Stimulated activated CD4-positive, alpha-beta T cell treated with anti-CD3 and anti-CD28 coated beads, Interleukin-15, amount 100 ng/mL, for 48 hours (primary cell): ENCODE measurements at regions not wholly inside any gene's neighbourhood (a gene's known extent, or its start where the extent isn't known, plus 50 kb on each side); places are given as distances from the start of the nearest gene placed in this dataset.
"Not testable (repeated sequence)": the region's sequence is repeated elsewhere in the genome, so short reads cannot be mapped to it uniquely, and the experiment has no call there.

Experiments
- DNase-seq, 2 donors: peaks; one replicate each; pipeline ENCODE4 v3.0.0-alpha.2; 2020; ENCODE audit warnings: low read depth in 2 of 2

DNA sequence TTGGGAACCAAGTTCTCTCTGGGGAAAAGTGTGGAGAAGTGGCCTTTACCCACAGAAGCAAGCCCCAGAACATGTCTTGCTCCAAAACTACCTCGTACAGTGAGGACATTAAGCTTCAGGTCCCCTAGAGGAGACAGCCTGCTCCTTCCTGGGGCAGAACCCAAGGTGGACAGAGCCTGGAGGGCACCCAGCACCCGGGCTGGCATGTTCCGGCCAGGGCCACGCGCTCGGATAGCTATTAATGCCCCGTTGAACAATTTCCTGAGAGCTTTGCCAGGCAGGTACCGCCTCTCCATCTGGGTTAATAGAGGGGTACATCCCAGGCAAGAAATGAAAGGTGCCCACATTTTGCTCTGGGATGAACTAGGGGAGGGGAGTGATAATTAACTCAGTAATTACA lies 169.0 kb upstream of the GRK3 start:
- DNase-seq, result no peak

DNA sequence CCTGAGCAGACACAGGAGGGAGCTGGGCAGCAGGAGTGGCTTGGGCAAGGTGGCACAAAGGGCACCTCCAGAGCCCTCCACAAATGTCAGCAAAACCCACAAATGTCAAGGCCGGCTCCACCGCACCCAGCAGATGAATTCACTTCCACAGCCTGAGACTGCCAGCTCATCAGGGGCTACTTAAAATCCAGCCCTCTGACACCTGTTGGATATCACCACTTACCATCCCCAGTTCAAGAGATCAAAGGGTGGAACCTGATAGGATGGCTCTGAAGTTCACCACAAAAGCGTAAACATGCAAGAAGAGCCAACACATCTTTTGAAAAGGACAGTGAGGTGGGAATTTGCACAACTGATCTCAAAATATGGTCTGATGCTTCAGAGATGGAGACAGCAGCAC lies 168.6 kb upstream of the GRK3 start:
- no peak for DNase-seq

DNA sequence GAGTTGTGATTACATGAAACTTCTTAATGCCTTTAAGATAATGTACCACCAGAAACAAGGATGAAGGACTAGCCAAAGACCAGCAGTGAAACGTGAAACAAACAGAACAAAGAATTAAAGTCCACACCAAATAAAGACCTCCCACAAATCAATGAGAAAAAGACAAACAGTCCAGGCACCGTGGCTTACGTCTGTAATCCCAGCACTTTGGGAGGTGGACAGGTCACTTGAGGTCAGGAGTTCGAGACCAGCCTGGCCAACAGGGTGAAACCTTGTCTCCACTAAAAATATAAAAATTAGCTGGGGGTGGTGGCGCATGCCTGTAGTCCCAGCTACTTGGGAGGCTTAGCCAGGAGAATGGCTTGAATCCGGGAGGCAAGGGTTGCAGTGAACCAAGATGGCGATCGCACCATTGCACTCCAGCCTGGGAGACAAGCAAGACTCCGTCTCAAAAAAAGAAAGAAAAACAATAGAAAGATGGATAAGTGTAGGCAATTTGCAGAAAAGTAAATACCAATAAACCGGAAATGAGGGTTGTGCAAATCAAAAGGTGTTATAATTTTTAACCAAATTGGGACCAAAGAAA lies 167.8 kb upstream of the GRK3 start:
- no peak for DNase-seq

DNA sequence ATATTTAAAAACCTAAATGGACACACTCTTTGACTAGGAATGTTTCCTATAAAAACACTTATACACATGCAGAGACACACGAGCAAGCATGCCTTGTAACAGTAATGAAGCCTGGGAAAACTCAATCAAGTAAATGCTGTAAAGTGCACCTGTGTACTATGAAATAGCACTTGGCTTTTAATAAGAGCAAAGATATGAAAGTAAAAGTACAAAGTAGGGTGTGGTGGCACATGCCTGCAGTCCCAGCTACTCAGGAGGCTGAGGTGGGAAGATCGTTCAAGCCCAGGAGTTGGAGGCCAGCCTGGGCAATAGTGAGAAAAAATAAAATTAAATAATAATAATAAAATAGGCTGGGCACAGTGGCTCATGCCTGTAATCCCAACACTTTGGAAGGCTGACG lies 166.9 kb upstream of the GRK3 start:
- no peak for DNase-seq

DNA sequence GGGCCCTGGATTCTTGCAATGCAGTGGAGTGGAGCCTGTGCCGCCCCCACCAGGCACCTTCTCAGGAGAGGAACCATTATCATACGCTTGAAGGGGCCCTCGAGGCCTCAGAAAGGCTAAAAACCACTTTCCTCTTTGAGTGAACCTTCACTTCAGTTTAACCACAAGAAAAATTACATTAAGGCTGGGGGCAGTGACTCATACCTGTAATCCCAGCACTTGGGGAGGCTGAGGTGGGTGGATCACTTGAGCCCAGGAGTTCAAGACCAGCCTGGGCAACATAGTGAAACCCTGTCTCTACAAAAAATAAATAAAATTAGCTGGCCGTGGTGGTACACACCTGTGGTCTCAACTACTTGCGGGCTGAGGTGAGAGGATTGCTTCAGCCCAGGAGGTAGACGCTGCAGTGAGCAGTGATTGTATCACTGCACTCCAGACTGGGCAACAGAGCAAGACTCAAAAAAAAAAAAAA lies 165.8 kb upstream of the GRK3 start:
- DNase-seq, result peak; percentile 29 to 34

DNA sequence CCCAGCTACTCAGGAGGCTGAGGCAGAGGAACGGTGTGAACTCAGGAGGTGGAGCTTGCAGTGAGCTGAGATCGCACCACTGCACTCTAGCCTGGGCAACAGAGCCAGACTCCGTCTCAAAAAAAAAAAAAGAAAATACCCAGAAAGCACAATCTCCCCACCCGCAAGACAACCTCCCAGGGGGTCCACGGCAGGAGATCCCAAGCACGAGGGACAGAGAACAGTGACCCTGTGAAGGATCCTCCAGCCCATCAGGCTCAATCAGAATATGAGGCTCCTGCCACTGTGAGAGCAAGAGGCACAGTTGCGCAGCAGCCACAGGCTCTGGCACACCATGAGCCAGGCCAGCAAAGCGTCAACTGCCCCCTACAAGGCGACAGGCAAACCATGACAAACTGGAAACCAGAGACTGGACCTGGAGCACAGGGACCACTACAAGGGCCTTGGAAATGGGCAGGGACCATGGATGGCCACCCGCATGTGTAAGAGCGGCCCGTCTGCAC lies 164.8 kb upstream of the GRK3 start:
- no peak for DNase-seq

DNA sequence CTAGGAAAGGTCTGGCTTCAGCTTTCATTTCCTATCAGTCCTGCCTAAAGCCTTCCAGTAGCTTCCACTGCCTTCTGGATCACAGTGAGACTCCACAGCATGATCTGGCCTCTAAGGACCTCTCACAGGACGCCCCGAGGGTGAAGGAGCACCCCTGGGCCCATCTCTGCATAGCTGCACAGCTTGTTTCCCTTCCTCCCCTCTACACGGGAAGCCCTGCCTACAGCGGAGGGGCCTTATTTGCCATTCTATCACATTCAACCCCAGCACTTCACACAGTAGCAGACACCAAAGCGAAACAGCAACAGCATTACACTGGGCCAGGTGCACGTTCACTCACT lies 162.3 kb upstream of the GRK3 start:
- DNase-seq, result no peak

DNA sequence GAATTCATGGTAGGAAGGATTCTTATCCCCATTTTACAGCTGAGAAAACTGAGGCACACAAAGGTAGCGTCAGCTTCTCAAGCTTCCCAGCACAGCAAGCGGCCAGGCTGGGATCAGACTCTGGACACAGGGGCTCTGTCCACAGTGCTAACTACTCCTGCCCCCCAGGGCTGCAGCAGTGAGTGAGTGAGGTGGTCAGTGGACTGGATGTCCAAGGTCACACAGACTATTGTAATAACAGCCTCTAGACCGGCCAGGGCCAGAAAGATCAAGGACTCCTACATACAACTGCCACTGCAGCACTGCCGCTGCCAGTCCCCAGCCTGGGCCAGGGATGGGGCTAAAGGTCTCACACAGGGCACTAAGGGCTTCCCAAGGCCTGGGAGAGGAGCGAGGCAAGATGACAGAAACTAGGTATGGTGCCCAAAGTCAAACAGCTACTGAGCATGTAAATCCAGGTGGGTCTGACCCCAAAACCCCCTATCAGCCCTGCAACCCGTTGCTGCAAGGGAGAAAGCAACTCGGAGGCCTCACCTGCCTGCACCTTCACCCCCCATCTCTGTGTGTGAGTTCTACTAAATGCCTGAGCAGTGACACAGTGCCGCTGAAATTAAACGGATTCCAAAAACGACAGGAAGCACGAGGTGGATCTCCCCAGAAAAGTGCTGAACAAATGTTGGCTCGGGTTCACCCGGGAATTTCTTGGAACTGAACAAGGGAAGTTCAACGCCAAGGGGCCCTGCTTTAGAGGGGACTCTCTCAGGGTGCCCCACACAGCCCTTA lies 161.8 kb upstream of the GRK3 start:
- no peak for DNase-seq

DNA sequence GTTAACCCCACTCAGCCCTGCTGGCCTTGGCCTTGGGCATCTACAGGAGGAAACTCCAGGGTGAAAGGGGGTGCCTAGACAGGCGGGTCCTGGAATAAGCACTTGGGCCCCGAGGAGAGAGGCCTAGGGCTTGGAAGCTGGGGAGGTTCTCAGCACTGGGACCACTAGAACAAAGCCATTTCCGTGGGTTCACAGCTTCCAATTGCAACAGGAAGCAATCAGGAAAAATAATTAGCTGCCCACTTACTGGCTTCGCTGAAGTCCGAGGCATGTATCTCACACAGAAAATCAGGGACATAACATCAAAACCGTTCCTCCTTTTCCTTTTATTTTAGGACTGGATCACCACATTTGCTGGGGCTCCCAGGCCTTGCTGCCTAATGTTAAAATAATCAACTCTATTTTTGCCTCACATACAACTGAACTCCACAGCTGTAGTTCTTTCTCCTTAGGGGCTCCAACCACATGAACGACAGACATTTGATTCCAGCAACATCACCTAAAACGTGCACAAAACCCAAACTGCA lies 161.1 kb upstream of the GRK3 start:
- DNase-seq, result no peak

DNA sequence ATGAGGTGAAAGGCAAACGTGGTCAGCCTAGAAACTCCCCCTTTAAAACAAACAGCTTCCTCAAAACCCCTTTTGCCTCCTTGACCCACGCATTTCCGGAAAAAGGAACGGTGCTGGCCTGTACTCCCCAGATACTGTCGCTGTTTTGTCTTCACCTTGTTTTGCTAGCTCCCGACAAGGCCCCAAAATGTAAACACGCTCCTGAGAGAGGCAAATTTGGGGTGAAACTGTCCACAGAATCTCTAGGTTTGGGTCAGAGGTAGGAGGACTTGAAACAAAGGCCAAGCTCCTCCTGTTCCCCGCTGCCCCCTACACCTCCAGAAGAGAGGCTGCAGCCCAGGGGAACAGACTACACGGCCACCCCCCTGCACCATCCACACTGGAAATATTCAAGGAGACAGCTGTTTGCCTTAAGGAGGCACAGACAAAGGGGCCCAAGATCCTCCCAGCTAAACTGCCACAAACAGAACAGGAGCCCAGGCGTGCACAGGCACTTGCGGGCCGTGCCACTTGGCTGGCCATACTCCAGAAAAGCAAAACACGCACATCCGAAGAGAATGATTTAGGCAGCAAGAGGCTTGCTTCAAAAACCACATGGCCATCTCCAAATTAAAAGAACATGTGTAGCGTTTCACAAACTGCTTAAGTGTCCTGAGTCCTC lies 160.5 kb upstream of the GRK3 start:
- DNase-seq, result no peak

DNA sequence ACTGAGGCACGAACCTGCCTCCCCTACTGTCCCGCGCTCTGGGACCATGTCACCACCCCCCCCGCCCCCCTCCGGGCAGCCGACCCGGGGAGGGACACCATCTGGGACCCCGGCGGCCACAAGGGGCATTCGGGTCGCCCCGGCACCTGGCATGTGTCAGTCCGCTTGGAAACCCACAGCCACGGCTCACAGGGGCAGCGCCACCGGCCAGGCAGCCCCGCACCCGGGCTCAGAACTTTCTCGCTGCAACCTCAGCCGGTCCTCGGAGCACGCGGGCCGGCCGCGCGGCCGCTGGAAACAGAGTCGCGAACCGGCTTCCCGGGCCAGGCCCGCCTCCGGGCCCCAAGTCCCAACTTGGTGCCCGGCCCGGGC lies 159.9 kb upstream of the GRK3 start:
- no peak for DNase-seq

DNA sequence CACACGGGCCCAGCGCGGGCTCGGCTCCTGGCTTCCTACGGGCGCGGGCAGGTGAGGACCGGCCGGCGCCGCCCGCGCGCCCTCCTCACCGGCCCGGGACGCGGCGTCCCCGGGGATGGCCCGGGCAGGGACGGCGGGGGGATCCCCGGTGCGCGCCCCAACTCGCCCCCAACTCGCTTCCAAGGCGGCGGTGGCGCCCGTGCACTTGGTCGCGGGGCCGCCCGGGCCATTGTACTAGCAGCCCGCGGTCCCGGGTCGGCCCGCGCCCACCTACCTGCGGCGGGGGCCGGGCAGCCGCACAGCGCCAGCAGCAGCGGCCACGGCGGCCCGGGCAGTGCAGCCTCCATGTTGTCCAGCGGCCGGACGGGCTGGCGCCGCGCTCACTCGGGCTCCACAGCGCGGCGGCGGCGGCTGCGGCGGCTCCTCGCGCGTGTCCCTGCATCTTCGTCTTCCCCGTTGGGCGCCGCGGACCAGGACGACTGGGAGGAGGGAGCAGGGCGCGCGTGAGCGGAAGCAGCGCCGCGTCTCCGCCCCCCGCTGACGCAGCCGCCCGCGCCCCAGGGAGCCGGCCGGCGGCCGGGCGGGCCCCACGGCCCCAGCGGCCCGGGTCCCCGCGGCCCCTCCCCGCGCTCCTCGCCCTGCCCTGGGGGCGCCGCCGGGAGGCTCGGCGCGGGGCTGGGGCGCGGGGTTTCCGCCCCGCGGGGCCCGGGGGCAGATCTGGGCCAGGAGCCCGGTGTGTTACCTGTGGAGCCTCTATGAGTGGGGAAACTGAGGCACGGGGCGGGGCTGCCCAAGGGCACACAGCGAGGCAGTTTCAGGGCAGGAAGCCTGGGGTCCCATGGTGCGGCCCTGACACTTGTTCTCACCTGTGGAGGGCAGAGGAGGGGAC lies 159.3 kb upstream of the GRK3 start:
- peak; percentile 32 to 45 for DNase-seq

DNA sequence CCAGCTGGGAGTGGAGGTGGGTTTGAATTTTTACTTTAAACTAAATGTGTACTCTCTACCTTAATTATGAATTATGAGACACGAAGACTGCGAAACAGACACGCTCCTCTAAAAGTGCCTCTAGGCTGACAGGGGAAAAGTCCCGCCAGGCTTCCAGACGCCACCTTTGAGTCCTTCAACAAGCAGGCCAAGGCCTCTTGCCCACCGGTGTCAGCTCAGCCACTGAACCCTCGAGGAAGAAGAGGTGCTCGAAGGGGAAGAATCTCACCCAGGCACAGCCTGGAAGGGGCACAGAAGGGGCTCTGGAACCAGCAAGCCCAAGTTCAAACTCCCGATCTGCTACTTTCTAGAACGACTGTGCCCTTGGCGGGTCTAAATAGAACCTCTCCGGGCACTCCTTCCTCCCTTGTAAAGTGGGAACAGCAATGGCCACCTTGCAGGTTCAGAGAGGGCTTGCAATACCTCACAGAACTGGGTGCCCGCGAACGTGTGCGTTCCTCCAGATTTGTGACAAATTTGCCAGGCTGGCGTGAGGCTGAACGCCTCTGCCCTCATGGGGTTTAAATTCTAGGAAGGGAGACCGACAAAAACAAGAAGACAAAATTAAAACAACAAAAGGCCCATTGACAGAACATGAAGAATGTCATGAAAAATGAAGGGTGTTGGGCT lies 158.5 kb upstream of the GRK3 start:
- no peak for DNase-seq

DNA sequence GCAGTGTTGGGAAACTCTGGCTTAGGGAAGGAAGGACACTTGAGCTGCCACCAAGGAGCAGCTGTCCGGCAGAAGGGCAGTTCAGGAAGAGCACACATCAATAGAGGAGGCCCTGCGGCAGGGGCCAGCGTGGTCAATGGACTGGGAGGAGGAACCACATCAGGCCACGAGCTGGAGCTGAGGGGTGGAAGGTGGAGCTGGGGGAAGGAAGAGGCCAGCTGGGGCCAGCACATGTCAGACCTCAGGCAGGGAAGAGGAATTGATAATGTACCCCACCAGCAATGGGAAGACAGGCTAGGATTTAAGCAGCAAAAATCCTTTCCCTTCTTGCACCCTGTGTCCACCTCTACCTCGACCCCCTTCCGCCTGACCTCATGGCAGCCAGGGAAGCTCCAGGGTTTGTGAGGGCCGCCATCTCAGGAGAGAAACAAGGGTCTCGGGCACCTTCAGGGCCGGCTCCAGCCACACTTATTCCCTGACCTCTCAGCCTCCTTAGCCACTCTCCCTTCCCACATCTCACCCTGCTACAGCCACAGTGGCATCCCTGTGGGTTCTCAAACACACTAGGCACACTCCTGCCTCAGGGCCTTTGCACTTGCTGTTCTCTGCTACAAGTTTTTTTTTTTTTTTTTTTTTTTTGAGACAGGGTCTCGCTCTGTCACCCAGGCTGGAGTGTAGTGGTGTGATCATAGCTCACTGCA lies 157.8 kb upstream of the GRK3 start:
- DNase-seq, result no peak

DNA sequence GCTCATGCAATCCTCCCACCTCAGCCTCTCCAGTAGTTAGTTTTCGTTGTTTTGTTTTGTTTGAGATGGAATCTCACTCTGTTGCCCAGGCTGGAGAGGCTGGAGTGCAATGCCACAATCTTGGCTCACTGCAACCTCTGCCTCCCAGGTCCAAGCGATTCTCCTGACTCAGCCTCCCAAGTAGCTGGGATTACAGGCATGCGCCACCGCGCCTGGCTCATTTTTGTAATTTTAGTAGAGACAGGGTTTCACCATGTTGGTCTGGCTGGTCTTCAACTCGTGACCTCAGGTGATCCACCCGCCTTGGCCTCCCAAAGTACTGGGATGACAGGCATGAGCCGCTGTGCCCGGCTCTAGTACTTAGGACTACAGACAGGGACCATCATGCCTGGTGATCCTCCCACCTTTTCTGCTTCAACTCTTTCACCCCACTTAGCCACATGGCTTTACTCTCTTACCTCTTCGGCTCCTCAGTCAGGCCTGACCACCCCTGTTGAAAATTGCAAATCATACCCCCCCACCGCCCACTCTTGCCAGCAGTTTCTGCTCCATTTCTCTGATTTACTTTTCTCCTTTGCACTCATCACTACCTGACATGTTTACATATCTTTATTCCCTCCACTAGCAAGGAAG lies 157.1 kb upstream of the GRK3 start:
- DNase-seq, result no peak

DNA sequence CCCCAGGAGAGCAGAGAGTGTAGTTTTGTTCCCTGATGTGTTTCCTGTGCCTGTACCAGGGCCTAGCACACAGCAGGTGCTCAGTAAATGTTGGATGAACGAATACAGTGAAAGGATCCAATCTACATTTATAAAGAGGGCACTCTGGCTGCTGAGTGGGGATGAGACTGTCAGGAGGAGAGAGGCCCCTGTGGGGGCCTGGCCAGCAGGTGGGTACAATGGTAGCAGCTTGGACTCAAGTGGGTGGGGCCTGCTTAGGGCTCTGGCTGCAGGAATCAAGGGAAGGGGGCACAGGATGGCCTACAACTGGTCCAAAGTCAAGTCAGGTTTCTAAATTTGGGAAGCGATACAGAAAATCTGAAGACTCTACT lies 156.6 kb upstream of the GRK3 start:
- no peak for DNase-seq

DNA sequence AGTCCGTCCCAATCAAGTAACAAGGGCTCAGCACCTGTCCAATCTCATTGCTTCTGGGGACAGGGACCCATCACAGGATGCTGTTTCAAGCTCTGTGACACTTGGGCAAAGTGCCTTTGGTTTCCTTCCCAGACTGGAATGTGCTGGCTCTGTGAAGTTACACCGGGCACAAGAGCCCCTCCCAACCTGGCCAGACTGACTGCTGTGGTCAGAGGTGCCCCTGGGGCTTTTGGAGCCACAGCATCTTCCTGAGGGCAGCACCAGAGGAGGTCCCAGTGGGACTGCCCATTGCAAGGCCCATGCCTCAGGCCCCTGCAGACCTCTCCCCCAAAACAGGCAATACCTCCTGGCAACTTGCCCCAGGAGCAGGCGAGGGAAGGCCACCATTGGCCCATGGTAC lies 155.2 kb upstream of the GRK3 start:
- no peak for DNase-seq

DNA sequence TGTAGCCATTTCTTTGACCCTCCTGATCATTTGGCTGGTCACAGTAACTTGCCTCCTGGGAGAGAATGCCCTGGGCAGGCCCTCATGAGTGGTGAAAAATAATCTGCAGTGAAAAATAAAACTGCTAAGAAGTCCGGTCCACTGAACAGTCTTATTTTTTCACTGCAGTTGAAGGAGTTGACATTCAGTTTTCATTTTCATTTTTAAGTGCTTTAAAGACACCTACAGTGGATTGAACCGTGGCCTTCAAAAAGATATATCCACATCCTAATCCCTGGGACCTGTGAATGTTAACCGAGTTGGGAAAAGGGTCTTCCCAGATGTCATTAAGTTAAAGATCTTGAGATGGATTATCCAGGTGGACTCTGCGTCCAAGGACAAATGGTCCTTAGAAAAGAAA lies 153.6 kb upstream of the GRK3 start:
- DNase-seq, result no peak

DNA sequence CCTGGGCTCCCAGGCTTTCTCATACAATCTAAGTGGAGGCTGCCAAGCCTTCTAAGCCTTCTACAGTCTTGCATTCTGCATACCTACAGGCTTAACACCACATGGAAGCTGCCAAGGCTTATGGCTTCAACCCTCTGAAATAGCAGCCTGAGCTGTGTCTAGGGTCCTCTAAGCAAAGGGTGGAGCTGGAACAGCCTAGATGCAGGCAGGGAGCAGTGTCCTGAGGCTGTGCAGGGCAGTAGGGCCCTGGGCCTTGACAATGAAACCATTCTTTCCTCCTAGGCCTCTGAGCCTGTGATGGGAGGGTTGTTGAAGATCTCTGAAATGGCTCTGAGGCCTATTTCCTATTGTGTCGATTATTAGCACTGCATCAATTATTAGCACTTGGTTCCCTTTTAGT lies 150.9 kb upstream of the GRK3 start:
- no peak for DNase-seq

DNA sequence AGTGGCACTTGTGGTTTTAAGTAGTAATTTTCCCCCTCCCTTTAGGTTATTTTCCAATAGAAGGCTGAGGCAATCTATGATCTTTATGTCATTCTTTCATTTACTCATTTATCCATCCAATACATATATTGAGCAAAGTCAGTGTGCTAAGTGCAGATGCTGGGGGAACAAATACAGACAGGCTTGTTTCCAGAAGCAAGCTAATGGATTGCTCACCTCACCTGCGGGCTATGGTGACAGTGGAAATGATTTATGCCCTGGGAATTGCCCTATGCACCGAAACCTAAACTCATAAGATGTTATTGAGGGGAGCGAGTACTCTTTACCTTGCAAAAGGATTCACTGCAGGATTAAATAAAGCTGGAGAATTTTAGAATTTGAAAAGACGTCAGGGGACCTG lies 148.7 kb upstream of the GRK3 start:
- not testable (repeated sequence) for DNase-seq
